Esophagus muscularis mucosa (tissue), 4 donors: ENCODE measurements at regions not wholly inside any gene's neighbourhood (a gene's known extent, or its start where the extent isn't known, plus 50 kb on each side); places are given as distances from the start of the nearest gene placed in this dataset.

Source experiments
- DNase-seq: peaks from one replicate; pipeline ENCODE4 v3.0.0-alpha.2; 2017; ENCODE audit errors: extremely low spot score
- H3K27ac ChIP-seq, 4 donors: fragments of 200-600 bp; sonication (generic); replicated peaks in 1 of 4; 1 replicate in 3 of 4; 2 replicates in 1 of 4; pipeline ENCODE4 v1.5.1; 2016 to 2019; ENCODE audit warnings: mild to moderate bottlenecking in 1 of 4
- H3K27me3 ChIP-seq, 4 donors: fragments of 200-600 bp; sonication (generic); one replicate each; pipeline versions ENCODE4 v1.5.1 to v1.6.0; 2016 to 2019
- H3K36me3 ChIP-seq, 4 donors: fragments of 200-600 bp; sonication (generic); one replicate each; pipeline ENCODE4 v1.5.1; 2016 to 2019
- H3K4me1 ChIP-seq, 4 donors: fragments of 200-600 bp; sonication (generic); one replicate each; pipeline ENCODE4 v1.5.1; 2016 to 2019
- H3K4me3 ChIP-seq, 4 donors: fragments of 200-600 bp; sonication (generic); 1 replicate in 2 of 4; 2 replicates in 2 of 4; pipeline ENCODE4 v1.5.1; 2016 to 2019; ENCODE audit warnings: mild to moderate bottlenecking in 4 of 4, moderate library complexity in 1 of 4
- H3K9me3 ChIP-seq, 4 donors: fragments of 200-600 bp; sonication (generic); 1 replicate in 3 of 4; 2 replicates in 1 of 4; pipeline ENCODE4 v1.5.1; 2016 to 2019
- EP300 ChIP-seq: sonication (generic); formaldehyde crosslinking; IDR thresholded peaks from one replicate; pipeline ENCODE4 v1.6.1; 2017; ENCODE audit warnings: antibody characterized with exemption
- POLR2A ChIP-seq: fragments of 450-650 bp; IDR thresholded peaks from one replicate; pipeline ENCODE4 v1.6.1; 2017; ENCODE audit warnings: antibody characterized with exemption, moderate library complexity, mild to moderate bottlenecking, low read depth
- POLR2AphosphoS5 ChIP-seq, 2 donors: sonication (generic); formaldehyde crosslinking; IDR thresholded peaks; one replicate each; pipeline ENCODE4 v1.6.1; 2017; ENCODE audit warnings: antibody characterized with exemption in 2 of 2
- WGBS: methylation state at CpG from one replicate; pipeline ENCODE4 v1.1.5; 2018; 5-methylcytosine and 5-hydroxymethylcytosine counted together
- intact Hi-C: fragments of 100-400 bp; cut with DNase I; formaldehyde crosslinking; loops from one replicate; pipeline ENCODE4 v1.15.1; 2023
- TF ChIP-seq, protein P1 (sequence below), 3 experiments: fragments of 200-600 bp in 2 of 3; fragments of 450-650 bp in 1 of 3; sonication (generic) in 2 of 3; IDR thresholded peaks; one replicate each; pipeline ENCODE4 v1.5.1; 2017 to 2019; ENCODE audit warnings: antibody characterized with exemption in 3 of 3, mild to moderate bottlenecking in 2 of 3, moderate library complexity in 1 of 3

DNA sequence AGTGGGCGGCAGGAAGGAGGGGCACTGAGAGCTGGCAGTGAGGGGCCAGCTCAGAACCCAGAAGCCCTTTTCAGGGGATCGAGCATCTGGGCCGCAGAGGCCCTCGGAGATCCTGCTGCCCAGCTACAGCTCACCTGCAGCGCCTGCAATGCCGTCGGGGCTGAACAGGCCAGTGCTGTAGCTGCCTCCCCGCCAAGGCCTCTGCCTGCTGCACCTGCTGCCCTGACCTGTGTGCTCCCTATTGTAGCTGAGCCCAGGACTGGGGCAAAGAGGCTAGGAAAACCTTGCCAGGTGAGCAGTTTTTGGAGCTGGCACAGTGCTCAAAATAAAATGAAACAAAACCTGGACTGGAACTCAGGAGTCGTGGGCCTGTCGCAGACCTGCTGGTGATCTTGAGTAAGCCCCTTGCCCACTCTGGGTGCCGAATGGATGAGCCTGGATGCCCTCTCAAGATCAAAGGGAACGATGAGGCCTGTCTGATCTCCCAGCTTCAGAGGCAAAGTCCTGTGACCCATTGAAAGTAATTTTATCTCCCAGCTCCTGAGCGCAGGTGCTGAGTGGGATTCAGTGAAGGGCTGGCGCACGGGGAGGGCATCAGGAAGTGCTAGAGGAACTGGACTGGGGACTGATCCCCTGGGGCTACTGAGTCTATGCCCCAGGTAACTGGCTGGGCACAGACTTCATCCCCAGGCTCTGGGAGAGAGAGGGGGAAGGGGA, 154.6 kb downstream of the FOXD2 start:
- TF ChIP-seq POLR2A: no peak
- no peak for TF ChIP-seq EP300
- TF ChIP-seq, protein P1, sequence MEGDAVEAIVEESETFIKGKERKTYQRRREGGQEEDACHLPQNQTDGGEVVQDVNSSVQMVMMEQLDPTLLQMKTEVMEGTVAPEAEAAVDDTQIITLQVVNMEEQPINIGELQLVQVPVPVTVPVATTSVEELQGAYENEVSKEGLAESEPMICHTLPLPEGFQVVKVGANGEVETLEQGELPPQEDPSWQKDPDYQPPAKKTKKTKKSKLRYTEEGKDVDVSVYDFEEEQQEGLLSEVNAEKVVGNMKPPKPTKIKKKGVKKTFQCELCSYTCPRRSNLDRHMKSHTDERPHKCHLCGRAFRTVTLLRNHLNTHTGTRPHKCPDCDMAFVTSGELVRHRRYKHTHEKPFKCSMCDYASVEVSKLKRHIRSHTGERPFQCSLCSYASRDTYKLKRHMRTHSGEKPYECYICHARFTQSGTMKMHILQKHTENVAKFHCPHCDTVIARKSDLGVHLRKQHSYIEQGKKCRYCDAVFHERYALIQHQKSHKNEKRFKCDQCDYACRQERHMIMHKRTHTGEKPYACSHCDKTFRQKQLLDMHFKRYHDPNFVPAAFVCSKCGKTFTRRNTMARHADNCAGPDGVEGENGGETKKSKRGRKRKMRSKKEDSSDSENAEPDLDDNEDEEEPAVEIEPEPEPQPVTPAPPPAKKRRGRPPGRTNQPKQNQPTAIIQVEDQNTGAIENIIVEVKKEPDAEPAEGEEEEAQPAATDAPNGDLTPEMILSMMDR (IDR thresholded peaks at IDR 0.05): no peak
- TF ChIP-seq POLR2AphosphoS5 (IDR thresholded peaks at IDR 0.05): no peak
- H3K36me3 ChIP-seq: no peaks in the 10 kb centered on the region
- peak overlapping the region in 2 of 4 donors; percentile 34 to 37 for H3K4me3 ChIP-seq
- H3K27me3 ChIP-seq: peaks cover 0 to 78% (median 6%) of the 10 kb centered on the region in 4 donors
- no peaks in the 10 kb centered on the region for H3K9me3 ChIP-seq
- H3K4me1 ChIP-seq: peaks cover 11 to 25% (median 12%) of the 10 kb centered on the region in 4 donors
- intact Hi-C loops: no loop called here
- WGBS: 88% methylated on average over 10 of the region's 15 CpGs
- H3K27ac ChIP-seq: no peak overlapping the region
- peak; percentile 78 for DNase-seq

DNA sequence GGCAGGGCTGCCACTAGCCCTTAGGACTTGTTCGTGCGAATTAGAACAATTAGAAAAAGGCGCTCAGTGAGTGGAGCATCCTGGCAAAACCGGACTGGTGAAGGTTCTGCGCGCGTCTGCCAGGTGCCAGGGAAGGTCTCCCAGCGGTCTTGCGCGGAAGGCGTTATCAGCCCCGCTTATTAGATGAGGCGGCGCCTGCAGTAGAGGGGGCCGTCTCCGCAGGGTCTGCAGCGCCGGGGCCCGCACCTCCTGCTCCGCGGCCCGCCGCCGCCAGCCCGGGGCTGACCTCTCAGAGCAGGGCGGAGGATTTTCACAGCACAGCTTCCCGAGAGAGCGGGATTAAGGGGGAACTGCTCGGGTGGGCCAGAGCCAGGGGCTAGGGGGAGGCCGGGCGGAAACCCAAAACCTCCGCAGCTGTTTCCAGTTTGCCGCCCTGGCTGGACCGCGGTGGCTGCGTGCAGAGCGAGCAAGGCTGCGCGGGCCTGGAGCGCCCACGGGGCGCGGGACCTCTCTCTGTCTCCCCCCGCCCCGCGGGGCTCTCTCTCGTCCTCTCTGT, 155.2 kb downstream of the FOXD2 start:
- DNase-seq: peak; percentile 87
- Histone ChIP-seq H3K4me3 (peak overlapping the region; percentile 19 to 44 (median 36)), H3K27me3 (peaks cover 0 to 77% (median 6%) of the 10 kb centered on the region in 4 donors), H3K9me3 (no peaks in the 10 kb centered on the region), H3K4me1 (peaks cover 11 to 25% (median 12%) of the 10 kb centered on the region in 4 donors), H3K36me3 (no peaks in the 10 kb centered on the region), H3K27ac (no peak overlapping the region)
- 17% methylated on average over 27 of the region's 47 CpGs for WGBS
- no peak for TF ChIP-seq EP300
- no peak for TF ChIP-seq POLR2AphosphoS5 (IDR thresholded peaks at IDR 0.05)
- TF ChIP-seq, protein P1 (IDR thresholded peaks at IDR 0.05): no peak
- TF ChIP-seq POLR2A: no peak
- intact Hi-C loops: no loop called here

DNA sequence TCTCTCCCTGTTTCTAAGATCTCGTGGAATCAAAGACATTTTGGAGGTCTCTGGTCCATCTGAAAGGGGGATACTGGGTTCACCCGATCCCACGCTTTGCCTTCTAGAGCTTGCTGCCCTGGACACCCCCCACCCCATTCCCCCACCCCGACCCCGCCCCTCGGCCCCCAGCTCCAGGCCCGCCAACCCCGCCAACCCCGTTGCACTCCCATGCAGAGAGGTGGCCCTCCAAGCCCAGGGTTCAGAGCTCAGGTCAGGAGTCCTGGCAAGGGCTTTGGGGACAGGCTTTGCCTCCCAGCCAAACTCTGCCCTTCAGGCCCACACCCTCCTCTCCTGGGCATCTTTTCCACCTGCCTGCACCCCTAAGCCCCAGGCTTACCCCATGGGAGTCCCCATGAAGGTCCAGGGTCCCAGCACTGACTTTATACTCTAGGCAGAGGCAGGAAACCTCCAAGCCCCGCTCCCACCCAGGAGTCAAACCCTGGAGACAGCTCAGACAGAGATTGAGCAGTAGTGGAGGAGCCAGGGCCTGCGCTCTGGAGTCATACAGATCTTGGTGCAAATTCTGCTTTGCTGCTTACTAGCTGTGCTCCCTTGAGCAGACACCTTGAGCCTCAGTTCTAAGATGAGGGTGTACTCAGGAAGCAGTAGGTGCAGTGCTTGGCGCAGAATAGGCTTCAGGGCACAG, 155.9 kb downstream of the FOXD2 start:
- H3K4me1 ChIP-seq: peaks cover 11 to 21% (median 12%) of the 10 kb centered on the region in 4 donors
- 49% methylated on average over 12 of the region's 12 CpGs for WGBS
- no peak overlapping the region for H3K27ac ChIP-seq
- intact Hi-C loops: no loop called here
- H3K27me3 ChIP-seq: peaks cover 0 to 73% (median 6%) of the 10 kb centered on the region in 4 donors
- TF ChIP-seq POLR2AphosphoS5 (IDR thresholded peaks at IDR 0.05) (no peak), POLR2A (no peak), EP300 (no peak)
- TF ChIP-seq, protein P1 (IDR thresholded peaks at IDR 0.05): no peak
- H3K4me3 ChIP-seq: peak overlapping the region; percentile 19 to 44 (median 36)
- H3K36me3 ChIP-seq: no peaks in the 10 kb centered on the region
- peaks cover 0 to 5% (median under 1%) of the 10 kb centered on the region in 4 donors for H3K9me3 ChIP-seq
- peak; percentile 74 for DNase-seq

DNA sequence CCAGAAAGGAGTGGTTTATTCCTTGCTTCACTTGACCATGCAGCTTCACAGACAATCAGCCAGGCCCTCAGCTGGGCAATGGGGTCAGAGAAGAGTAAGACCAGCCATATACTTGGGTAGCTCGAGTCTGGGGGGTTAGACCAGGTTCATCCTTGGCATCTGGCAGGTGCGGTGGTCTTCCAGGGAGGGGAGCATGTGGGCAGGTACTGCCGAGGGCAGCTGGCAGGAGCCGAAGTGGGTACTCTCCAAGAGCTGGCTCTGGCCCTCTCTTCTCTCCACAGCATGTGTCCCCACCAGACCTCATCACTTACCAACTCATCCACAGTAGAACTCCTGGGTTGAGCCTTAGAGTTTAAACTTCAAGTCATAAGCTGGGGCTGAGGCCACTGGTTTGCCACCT, 156.8 kb downstream of the FOXD2 start:
- TF ChIP-seq POLR2A (no peak), EP300 (no peak), POLR2AphosphoS5 (IDR thresholded peaks at IDR 0.05) (no peak)
- TF ChIP-seq, protein P1 (IDR thresholded peaks at IDR 0.05): no peak
- peaks cover 0 to 68% (median 6%) of the 10 kb centered on the region in 4 donors for H3K27me3 ChIP-seq
- intact Hi-C loops: no loop called here
- no peaks in the 10 kb centered on the region for H3K36me3 ChIP-seq
- H3K27ac ChIP-seq: no peak overlapping the region
- H3K4me1 ChIP-seq: peaks cover 11 to 15% (median 12%) of the 10 kb centered on the region in 4 donors
- peaks cover 0 to 12% (median 9%) of the 10 kb centered on the region in 4 donors for H3K9me3 ChIP-seq
- no peak overlapping the region for H3K4me3 ChIP-seq
- no peak for DNase-seq
- 100% methylated on average over 1 of the region's 4 CpGs for WGBS
